ENCODE measurements at regions not wholly inside any gene's neighbourhood (a gene's known extent, or its start where the extent isn't known, plus 50 kb on each side); places are given as distances from the start of the nearest gene placed in this dataset.
A peak's percentile ranks its signal among the peaks of the same experiment; 100 is the strongest.
"Not testable (repeated sequence)": the region's sequence is repeated elsewhere in the genome, so short reads cannot be mapped to it uniquely, and the experiment has no call there.

DNA sequence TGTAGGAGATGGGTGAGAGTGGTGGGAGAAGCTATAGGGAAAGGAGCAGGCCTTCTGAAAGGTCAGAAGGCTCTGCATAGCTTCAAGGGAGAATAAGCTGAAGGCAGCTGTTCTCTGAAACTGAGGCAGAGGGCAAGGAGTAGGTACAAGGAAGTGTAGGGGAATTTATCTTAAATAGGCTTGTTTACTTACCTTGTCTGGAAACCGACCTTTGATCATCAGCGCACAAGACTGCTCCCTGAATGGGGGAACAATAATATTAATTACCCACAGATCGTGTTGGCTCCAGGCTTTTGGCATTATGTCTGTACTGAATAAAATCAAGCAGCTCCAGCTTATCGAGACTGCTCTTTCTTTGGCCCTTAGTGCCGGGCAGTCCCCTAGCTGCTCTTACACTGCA is 175.5 kb upstream of the MAGEB16 start:
- Mint-ChIP-seq H3K9me3 (peaks cover 0 to 13% (median 7%) of the 10 kb centered on the region in 3 donors), H3K27ac (no peak overlapping the region), H3K36me3 (no peaks in the 10 kb centered on the region), H3K4me1 (no peaks in the 10 kb centered on the region), H3K27me3 (no peaks in the 10 kb centered on the region), H3K4me3 (no peak overlapping the region)

DNA sequence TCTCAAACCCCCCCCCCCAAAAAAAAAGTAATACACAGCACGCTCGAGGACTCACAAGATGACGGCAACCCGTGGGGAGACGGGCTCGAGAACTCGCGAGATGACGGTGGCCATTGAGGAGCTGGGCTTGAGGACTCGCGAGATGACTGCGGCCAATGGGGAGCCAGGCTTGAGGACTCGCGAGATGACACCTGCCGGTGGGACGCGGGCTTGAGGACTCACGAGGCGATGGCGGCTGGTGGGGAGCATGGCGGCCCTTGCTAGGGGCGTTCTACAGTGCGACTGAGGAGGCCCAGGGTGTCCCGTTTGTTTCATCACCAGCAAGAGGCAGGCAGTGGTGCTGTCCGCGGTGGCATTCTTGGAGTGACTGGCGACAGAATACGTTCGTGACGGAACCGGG is 172.4 kb upstream of the MAGEB16 start:
- Mint-ChIP-seq H3K9me3 (peaks cover 5 to 20% (median 8%) of the 10 kb centered on the region in 3 donors), H3K27me3 (no peaks in the 10 kb centered on the region), H3K4me1 (no peaks in the 10 kb centered on the region), H3K36me3 (no peaks in the 10 kb centered on the region), H3K4me3 (no peak overlapping the region), H3K27ac (no peak overlapping the region)

DNA sequence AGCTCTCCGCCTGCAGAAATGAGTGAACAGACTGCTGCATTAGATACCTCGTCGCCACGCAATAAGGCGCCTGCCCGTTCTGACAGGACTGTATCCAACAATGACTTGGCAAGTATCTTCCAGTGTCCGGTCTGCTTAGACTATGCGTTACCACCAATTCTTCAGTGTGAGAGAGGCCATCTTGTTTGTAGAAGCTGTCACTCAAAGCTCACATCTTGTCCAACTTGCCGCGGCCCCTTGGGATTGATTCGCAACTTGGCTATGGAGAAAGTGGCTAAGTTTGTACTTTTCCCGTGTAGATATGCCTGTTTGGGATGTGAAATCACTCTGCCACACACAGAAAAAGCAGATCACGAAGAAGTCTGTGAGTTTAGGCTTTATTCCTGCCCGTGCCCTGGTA is 172.0 kb upstream of the MAGEB16 start:
- Mint-ChIP-seq H3K27me3 (no peaks in the 10 kb centered on the region), H3K36me3 (no peaks in the 10 kb centered on the region), H3K4me3 (no peak overlapping the region), H3K9me3 (peaks cover 5 to 23% (median 8%) of the 10 kb centered on the region in 3 donors), H3K27ac (no peak overlapping the region), H3K4me1 (no peaks in the 10 kb centered on the region)

DNA sequence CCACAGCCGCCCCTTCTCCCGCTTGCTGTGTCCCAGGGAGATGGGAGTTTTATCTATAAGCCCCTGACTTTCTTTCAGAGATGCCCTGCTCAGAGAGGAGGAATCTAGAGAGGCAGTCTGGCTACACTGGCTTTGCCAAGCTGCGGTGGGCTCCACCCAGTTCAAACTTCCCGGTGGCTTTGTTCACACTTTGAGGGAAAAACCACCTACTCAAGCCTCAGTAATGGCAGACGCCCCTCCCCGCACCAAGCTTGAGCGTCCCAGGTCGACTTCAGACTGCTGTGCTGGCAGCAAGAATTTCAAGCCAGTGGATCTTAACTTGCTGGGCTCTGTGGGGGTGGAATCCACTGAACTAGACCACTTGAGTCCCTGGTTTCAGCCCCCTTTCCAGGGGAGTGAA is 162.2 kb upstream of the MAGEB16 start:
- not testable (repeated sequence) for H3K4me1 Mint-ChIP-seq, H3K27me3 Mint-ChIP-seq, H3K36me3 Mint-ChIP-seq, H3K27ac Mint-ChIP-seq, H3K4me3 Mint-ChIP-seq, H3K9me3 Mint-ChIP-seq

DNA sequence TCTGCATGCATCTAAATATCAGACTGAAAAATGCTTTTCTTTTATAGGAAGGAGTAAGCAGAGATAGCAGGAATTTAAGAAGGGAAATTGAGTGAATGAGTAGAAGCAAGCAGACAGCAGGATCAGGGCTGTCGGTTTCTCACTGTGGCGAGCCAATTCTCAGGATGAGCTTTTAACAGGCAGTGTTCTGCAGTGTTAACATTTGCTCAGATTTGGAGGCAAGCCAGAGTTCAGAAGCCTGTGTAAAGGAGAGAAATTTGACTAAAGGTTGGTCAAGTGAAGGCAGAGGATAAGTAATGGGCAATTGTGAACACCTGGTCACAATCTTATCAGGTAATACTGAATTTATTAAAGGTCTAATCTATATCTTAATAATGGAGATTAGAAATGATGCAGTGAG is 133.3 kb upstream of the MAGEB16 start:
- Mint-ChIP-seq H3K27ac (no peak overlapping the region), H3K9me3 (peaks cover 0 to 1% (median 0%) of the 10 kb centered on the region in 3 donors), H3K27me3 (no peaks in the 10 kb centered on the region), H3K4me1 (no peaks in the 10 kb centered on the region), H3K4me3 (no peak overlapping the region), H3K36me3 (no peaks in the 10 kb centered on the region)

DNA sequence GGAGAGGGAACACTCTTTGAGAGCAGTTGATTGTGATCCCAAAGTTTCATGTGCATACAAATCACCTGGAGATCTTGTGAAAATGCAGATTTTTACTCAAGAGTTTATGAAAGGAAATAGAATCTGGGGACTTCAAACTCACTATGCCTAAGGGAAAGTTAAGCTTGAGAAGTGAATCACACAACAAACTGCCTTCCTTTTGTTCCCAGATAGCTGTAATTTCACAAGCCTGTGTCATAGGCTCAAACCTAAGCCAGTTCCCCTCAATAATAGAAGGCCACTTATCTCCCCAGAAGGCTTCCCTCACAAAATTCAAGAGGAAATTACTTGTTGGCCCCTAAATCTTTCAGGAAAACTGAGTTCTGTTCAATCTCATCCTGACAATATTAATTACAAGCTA is 132.8 kb upstream of the MAGEB16 start:
- Mint-ChIP-seq H3K27ac (no peak overlapping the region), H3K9me3 (peaks cover 0 to 1% (median 0%) of the 10 kb centered on the region in 3 donors), H3K4me3 (no peak overlapping the region), H3K4me1 (no peaks in the 10 kb centered on the region), H3K27me3 (no peaks in the 10 kb centered on the region), H3K36me3 (no peaks in the 10 kb centered on the region)

DNA sequence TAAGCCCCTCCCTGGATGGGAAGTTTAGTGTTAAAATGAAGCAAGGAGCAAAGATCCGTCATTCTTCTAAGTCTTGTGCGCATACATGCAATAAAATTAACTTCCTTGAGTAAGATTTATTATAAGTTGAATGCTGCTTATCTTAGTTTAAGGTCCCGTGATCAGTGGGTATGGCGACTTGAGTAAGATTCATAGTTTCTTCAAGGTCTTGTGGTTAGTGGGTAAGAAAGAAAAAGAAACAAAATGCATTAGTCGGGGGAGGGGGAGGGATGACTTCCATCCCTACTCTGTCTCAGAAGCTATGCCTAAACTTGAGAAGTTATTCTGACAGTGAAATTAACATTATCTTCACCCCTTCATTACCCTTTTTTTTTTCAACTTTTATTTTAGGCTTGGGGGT is 127.3 kb upstream of the MAGEB16 start:
- no peaks in the 10 kb centered on the region for H3K36me3 Mint-ChIP-seq
- no peaks in the 10 kb centered on the region for H3K4me1 Mint-ChIP-seq
- H3K27me3 Mint-ChIP-seq, result no peaks in the 10 kb centered on the region
- H3K9me3 Mint-ChIP-seq, result peaks cover 0 to 2% (median 2%) of the 10 kb centered on the region in 3 donors
- peak overlapping the region in 1 of 4 donors; percentile 50 for H3K4me3 Mint-ChIP-seq
- H3K27ac Mint-ChIP-seq, result no peak overlapping the region

DNA sequence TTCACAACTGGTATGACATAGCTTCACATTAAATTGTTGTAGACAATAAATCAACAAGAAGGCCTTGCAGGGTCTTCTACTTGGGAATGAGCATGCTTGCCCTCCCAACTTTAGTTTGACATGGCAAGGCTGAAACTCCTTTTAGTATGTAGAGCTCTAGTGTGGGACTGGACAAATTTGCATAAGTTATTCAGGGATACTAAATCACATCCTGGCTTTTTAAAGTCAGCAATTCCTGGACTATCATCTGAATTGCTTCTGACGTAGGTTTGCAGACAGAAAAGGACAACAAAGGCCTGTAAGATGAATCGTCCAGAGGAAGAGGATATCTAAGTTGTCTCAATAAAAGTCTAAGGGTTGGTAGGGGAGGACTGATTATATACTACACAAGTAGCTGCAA is 123.0 kb upstream of the MAGEB16 start:
- Mint-ChIP-seq H3K4me1 (no peaks in the 10 kb centered on the region), H3K4me3 (no peak overlapping the region), H3K27ac (no peak overlapping the region), H3K9me3 (peaks cover 0 to 2% (median 2%) of the 10 kb centered on the region in 3 donors), H3K36me3 (peaks cover 1% of the 10 kb centered on the region), H3K27me3 (no peaks in the 10 kb centered on the region)

DNA sequence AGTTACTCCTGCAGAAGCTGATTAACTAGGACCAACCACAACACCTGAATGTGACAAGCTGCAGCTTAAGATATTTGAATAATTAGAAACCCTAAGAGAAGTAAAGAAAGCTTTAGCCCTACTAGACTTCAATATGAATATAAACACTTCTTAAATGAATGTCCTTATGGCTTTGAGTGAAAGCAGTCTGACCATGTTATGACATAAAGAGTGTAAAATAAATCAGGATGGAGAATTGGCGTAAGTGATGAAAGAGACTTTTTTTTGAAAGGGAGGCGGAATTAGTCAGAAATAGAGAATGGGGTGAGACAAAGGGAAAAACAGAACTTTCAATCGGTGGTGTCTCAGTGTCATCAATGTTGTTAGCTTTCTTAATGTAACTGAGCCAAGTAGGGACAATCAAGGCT is 117.2 kb upstream of the MAGEB16 start:
- no peaks in the 10 kb centered on the region for H3K4me1 Mint-ChIP-seq
- no peaks in the 10 kb centered on the region for H3K27me3 Mint-ChIP-seq
- no peak overlapping the region for H3K27ac Mint-ChIP-seq
- H3K36me3 Mint-ChIP-seq, result peaks cover 1% of the 10 kb centered on the region
- H3K4me3 Mint-ChIP-seq, result no peak overlapping the region
- H3K9me3 Mint-ChIP-seq, result peaks cover 0 to 1% (median under 1%) of the 10 kb centered on the region in 3 donors

DNA sequence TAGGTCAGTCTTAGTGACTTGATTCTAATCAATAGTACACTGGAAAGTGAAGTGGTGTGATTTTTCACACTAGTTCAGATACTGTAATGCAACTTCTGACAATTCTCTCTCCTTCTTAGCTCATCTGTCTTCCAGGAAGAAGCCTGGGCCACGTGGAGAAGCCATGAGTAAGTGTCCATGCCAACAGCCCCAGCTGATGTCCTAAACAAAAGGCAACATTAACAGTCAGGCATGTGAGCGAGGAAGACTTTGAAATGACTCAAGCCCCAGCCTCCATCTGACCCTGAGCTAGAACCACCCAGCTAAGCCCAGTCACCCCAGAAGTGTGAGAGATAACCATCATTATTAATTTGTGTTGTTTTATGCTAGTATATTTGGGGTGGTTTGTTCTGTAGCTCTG is 115.7 kb upstream of the MAGEB16 start:
- Mint-ChIP-seq H3K4me3 (no peak overlapping the region), H3K27ac (no peak overlapping the region), H3K36me3 (peaks cover 1% of the 10 kb centered on the region), H3K4me1 (no peaks in the 10 kb centered on the region), H3K9me3 (peaks cover 0 to 2% (median 1%) of the 10 kb centered on the region in 3 donors), H3K27me3 (no peaks in the 10 kb centered on the region)

DNA sequence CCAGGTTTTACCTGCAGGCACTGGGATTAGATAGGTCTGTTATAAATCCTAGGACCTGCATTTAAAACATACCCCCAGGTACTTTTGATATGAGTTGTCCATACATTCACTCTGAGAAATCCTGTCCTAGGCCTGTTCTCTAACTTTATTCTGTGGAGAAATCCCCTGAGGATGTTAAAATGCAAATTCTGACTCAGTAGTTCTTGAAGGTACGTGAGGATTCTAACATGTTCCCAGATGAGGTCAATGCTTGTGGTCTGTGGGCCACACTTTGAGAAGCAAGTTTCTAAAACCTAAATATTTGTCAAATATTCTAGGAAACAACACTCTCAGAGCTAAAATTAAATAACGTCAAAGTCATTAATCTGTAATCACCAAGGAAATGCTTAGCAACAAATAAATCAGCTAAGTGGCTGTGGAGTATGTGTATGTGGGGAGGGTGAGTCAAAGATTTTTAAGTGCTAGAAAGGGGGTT is 101.3 kb upstream of the MAGEB16 start:
- Mint-ChIP-seq H3K4me1 (no peaks in the 10 kb centered on the region), H3K27ac (no peak overlapping the region), H3K9me3 (no peaks in the 10 kb centered on the region), H3K36me3 (no peaks in the 10 kb centered on the region), H3K27me3 (no peaks in the 10 kb centered on the region), H3K4me3 (no peak overlapping the region)

DNA sequence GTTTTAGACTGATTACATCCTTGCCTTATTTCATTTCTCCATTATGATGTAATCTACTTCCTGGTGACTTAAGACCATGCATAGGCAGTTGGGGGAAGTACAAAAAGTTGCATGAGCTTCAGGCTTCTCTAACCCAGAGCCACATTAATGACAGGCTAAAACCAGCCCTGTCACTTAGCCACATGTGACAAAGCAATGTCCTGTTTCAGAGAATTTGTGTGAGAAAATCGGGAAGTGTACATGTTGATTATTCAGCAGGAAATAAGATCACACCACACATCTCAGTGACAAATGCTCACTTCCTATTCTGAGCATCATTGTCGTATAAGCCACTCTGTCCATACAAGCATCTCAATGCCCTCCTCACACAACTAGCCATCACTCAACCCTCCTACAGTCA is 98.5 kb upstream of the MAGEB16 start:
- Mint-ChIP-seq H3K4me1 (no peaks in the 10 kb centered on the region), H3K36me3 (no peaks in the 10 kb centered on the region), H3K27me3 (no peaks in the 10 kb centered on the region), H3K27ac (no peak overlapping the region), H3K9me3 (no peaks in the 10 kb centered on the region), H3K4me3 (no peak overlapping the region)

DNA sequence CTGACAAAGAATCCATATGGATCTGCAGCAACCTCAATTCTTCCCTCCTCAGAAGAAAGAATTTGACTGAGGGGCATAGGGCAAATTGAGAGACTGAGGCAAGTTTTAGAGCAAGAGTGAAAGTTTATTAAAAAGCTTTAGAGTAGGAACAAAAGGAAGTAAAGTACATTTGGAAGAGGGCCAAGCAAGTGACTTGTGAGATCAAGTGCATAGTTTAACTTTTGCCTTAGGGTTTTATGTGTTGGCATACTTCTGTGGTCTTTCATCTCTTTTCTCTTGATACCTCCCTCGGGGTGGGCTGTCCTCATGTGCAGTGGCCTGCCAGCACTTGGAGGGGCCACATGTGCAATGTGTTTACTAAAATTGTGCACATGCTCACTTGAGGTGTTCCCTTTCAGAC is 98.0 kb upstream of the MAGEB16 start:
- Mint-ChIP-seq H3K27ac (no peak overlapping the region), H3K27me3 (no peaks in the 10 kb centered on the region), H3K36me3 (no peaks in the 10 kb centered on the region), H3K4me1 (no peaks in the 10 kb centered on the region), H3K4me3 (no peak overlapping the region), H3K9me3 (no peaks in the 10 kb centered on the region)

DNA sequence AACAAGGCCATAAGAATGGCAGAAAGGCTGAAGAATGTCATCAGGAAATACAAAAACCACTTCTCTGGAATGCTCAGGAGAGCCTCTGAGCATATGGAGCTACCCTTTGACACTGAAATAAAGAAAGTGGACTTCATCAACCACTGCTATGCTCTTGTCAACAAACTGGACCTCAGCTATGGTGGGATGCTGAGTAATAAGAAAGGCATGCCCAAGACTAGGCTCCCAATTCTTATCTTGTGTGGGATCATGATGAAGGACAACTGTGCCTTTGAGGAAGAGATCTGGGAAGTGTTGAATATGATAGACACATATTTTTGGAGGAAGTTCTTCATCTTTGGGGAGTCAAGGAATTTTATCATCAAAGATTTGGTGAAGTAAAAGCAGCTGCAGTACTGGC is 86.9 kb upstream of the MAGEB16 start:
- H3K9me3 Mint-ChIP-seq, result peaks cover 0 to 6% (median 2%) of the 10 kb centered on the region in 3 donors
- H3K4me1 Mint-ChIP-seq, result no peaks in the 10 kb centered on the region
- H3K36me3 Mint-ChIP-seq, result no peaks in the 10 kb centered on the region
- H3K4me3 Mint-ChIP-seq, result no peak overlapping the region
- H3K27ac Mint-ChIP-seq, result no peak overlapping the region
- no peaks in the 10 kb centered on the region for H3K27me3 Mint-ChIP-seq

DNA sequence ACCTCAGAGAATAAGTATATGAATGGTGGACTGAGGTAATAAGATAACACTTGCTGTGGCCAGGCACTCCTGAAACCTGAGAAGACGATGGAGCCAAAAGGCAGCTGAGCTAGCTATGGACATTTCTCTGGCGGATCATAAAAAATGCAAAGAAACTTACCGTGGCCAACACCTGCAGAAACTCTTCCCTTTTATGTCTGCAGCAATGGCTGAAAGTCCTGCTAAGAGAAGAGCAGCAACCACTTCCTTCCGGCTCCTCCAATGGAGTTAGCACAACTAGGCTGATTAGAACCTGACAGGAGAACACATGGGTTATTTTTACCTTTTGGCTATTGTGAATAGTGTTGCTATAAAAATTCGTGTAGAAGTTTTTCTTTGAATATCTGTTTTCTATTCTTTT is 76.0 kb upstream of the MAGEB16 start:
- Mint-ChIP-seq H3K27me3 (no peaks in the 10 kb centered on the region), H3K4me1 (no peaks in the 10 kb centered on the region), H3K36me3 (peaks cover 2% of the 10 kb centered on the region), H3K27ac (no peak overlapping the region), H3K9me3 (peaks cover 0 to 7% (median 6%) of the 10 kb centered on the region in 3 donors), H3K4me3 (no peak overlapping the region)

DNA sequence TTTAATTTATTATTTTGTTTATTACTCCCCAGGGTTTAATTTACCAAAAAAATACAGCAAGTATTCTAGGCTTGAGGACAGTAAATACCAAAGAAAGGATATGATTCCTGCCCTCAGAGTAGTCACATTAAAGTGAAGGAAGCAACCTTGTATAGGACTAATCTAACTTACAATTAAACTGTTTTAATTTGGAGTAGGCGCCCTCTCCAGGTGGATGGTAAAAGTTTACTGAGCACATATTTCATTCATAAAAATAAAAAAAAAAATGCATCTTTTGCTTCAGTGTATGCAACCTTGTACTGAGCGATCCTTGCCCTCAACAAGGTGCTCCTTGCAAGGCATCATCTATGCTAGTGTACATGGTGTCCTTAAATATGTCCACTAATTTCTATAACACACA is 72.0 kb upstream of the MAGEB16 start:
- no peaks in the 10 kb centered on the region for H3K27me3 Mint-ChIP-seq
- H3K27ac Mint-ChIP-seq, result no peak overlapping the region
- H3K4me1 Mint-ChIP-seq, result no peaks in the 10 kb centered on the region
- peaks cover 2% of the 10 kb centered on the region for H3K36me3 Mint-ChIP-seq
- H3K4me3 Mint-ChIP-seq, result no peak overlapping the region
- peaks cover 3 to 4% (median 3%) of the 10 kb centered on the region in 3 donors for H3K9me3 Mint-ChIP-seq

DNA sequence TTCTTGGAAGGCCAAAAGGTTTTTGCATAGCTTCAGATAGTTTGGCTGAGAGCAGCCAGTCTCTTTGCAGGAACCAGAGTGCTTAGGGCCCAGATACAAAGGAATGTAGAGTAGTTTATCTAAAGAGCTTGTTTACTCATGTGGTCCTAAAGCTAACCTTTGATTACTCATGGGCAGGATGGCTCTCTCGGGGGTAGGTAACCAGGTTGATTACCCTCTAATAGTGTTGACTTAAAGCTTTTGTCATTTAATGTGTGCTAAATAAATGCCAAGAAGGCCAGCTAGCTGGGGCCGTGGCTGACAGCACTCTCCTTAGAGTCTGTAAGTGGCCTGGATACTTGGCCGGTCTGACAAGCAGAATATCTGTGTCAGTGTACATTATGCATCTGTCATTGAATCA is 69.7 kb upstream of the MAGEB16 start:
- Mint-ChIP-seq H3K36me3 (peaks cover 2% of the 10 kb centered on the region), H3K27me3 (no peaks in the 10 kb centered on the region), H3K27ac (no peak overlapping the region), H3K4me3 (no peak overlapping the region), H3K9me3 (peaks cover 0 to 4% (median 3%) of the 10 kb centered on the region in 3 donors), H3K4me1 (no peaks in the 10 kb centered on the region)

All from IgD-negative memory B cell (primary cell).